NCI-H345 treated with DMSO at 0.1 percent for 48 hours (cell line): ENCODE measurements at regions not wholly inside any gene's neighbourhood (a gene's known extent, or its start where the extent isn't known, plus 50 kb on each side); places are given as distances from the start of the nearest gene placed in this dataset.
"Not testable (repeated sequence)": the region's sequence is repeated elsewhere in the genome, so short reads cannot be mapped to it uniquely, and the experiment has no call there.

Experiments
- DNase-seq: peaks from one replicate; lab custom pipeline; 2025; ENCODE audit not compliant: unreplicated experiment; lab: John Stamatoyannopoulos, UW

- DNase-seq, result no peak
Measured at GRCh38 chr5:2877522-2877921, 126.0 kb upstream of the IRX2 start.

GRCh38 chr5:2876183-2876582 is 124.7 kb upstream of the IRX2 start:
- no peak for DNase-seq

GRCh38 chr5:2874099-2874498 is 122.6 kb upstream of the IRX2 start:
- DNase-seq, result no peak

- no peak for DNase-seq
Measured at GRCh38 chr5:2872676-2873075, 121.2 kb upstream of the IRX2 start.

- DNase-seq, result no peak
Measured at GRCh38 chr5:2871282-2871681, 119.8 kb upstream of the IRX2 start.

GRCh38 chr5:2869471-2869870 is 118.0 kb upstream of the IRX2 start:
- no peak for DNase-seq

- no peak for DNase-seq
Measured at GRCh38 chr5:2867373-2867933, 116.0 kb upstream of the IRX2 start.

- DNase-seq, result no peak
Measured at GRCh38 chr5:2866662-2867372, 115.3 kb upstream of the IRX2 start.

GRCh38 chr5:2865856-2866255 is 114.4 kb upstream of the IRX2 start:
- no peak for DNase-seq

GRCh38 chr5:2864515-2865105 is 113.1 kb upstream of the IRX2 start:
- DNase-seq, result no peak

GRCh38 chr5:2863675-2864433 is 112.4 kb upstream of the IRX2 start:
- DNase-seq, result no peak

- DNase-seq, result no peak
Measured at GRCh38 chr5:2863133-2863532, 111.7 kb upstream of the IRX2 start.

GRCh38 chr5:2862176-2862575 is 110.7 kb upstream of the IRX2 start:
- not testable (repeated sequence) for DNase-seq

- DNase-seq, result no peak
Measured at GRCh38 chr5:2861605-2862004, 110.1 kb upstream of the IRX2 start.

- DNase-seq, result no peak
Measured at GRCh38 chr5:2860101-2860500, 108.6 kb upstream of the IRX2 start.

GRCh38 chr5:2857837-2858236 is 106.4 kb upstream of the IRX2 start:
- DNase-seq, result no peak

- DNase-seq, result no peak
Measured at GRCh38 chr5:2856206-2856605, 104.7 kb upstream of the IRX2 start.

- no peak for DNase-seq
Measured at GRCh38 chr5:2852446-2852845, 101.0 kb upstream of the IRX2 start.

- no peak for DNase-seq
Measured at GRCh38 chr5:2851895-2852294, 100.4 kb upstream of the IRX2 start.

GRCh38 chr5:2849429-2849828 is 98.0 kb upstream of the IRX2 start:
- no peak for DNase-seq

- DNase-seq, result no peak
Measured at GRCh38 chr5:2848619-2849018, 97.1 kb upstream of the IRX2 start.

GRCh38 chr5:2847608-2848007 is 96.1 kb upstream of the IRX2 start:
- DNase-seq, result no peak
